CD4-positive, alpha-beta T cell treated with Interleukin-12 subunit alpha and Interleukin-12 subunit beta, for 1 hour (primary cell): ENCODE measurements at regions not wholly inside any gene's neighbourhood (a gene's known extent, or its start where the extent isn't known, plus 50 kb on each side); places are given as distances from the start of the nearest gene placed in this dataset.
"Not testable (repeated sequence)": the region's sequence is repeated elsewhere in the genome, so short reads cannot be mapped to it uniquely, and the experiment has no call there.

Experiments used
- DNase-seq: peaks from one replicate; pipeline ENCODE4 v3.0.0-alpha.2; 2020

GRCh38 chr14:83975841-83976770 is 1553.8 kb upstream of the FLRT2 start:
- DNase-seq = no peak

DNA sequence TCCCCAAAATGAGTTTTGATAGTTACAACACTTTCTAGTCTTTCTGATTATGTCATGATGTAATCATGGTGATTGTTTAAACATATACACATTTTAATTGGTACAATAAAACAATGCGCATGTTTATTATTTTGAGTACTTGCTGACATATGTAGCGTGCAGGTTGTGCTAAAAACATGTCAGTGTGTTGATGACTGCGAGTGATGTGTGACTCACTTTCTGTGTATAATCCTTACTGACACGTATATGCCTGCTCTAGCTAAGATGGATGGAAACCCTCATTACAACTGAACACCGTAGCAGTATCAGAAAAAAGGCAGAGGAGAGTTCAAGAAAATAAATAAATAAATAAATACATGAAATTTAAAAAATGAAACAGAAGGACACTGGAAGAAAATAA is 1552.4 kb upstream of the FLRT2 start:
- no peak for DNase-seq

DNA sequence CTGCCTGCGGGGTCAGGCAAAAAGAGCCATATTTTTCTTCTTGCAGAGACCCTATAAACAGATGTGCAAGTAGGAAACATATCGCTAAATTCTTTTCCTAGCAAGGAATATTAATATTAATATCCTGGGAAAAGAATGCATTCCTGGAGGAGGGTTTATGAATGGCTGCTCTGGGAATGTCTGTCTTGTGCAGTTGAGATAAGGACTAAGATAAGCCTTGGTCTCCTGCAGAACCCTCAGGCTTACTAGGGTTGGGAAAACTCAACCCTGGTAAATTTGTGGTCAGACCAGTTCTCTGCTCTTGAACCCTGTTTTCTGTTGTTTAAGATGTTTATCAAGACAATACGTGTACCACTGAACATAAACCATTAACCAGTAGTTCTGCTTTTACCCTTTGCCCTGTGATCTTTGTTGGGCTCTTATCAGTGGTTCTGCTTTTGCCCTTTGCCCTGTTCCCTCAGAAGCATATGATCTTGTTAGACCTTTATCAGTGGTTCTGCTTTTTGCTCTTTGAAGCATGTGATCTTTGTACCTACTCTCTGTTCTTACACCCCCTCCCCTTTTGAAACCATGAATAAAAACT is 1548.2 kb upstream of the FLRT2 start:
- not testable (repeated sequence) for DNase-seq

DNA sequence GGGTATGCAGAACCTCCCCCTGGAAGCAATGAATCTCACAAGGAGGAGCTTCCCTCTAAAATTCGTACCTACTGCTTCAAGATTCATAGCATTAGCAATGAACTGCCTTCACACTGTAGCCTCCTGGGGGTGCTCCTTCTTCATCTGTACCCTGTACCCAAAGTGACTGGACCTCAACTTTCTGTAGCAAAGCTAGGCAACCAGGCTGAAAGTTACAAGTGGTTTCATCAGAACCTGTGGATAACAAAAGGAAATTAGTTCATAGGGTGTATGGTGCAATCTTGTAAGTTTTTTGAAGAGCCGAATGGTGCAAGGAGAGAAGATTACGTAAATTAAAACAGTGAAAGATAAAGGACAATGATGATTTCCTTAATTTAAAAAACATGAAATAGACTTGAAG is 1541.7 kb upstream of the FLRT2 start:
- no peak for DNase-seq

DNA sequence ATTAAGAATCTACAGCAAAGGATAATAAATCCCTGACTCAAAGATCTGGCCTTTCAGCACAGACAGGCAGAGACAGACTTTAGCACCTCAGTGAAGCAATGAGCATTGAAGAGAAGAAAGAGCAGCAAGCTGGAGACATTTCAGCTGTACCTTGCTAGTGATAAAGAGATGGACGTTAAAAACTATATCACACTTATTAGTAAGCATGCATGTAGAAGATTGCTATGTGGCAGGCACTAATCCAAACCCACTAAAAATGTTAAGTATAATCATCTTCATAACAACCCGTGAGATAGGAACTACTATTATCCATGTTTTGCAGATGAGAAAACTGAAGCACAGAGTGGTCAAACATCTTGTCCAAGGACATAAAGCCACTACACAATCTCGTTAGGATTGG is 1538.3 kb upstream of the FLRT2 start:
- DNase-seq = no peak

GRCh38 chr14:83992857-83993256 is 1537.1 kb upstream of the FLRT2 start:
- no peak for DNase-seq

DNA sequence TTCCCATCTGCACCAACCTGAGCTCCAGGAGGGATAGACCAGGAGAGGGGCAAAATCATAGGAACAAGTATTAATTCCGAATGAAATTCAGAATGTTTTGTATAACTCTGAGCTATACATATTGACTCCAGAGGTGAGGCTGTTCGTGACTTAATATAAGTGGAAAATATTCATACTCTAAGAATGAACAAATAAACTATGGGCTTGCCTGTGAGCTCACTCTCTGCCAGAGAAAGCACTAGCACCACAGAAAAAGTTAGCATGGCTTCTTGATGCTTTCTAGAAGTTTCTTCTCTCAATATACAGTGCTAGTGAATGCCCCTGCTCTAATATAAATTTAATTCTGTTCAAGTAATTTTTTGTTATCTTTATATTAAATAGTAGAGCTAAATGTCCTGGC is 1536.4 kb upstream of the FLRT2 start:
- no peak for DNase-seq

- no peak for DNase-seq
Observed at GRCh38 chr14:83994020-83994419, 1535.9 kb upstream of the FLRT2 start.

GRCh38 chr14:84001023-84001422 is 1528.9 kb upstream of the FLRT2 start:
- no peak for DNase-seq

- DNase-seq = no peak
Observed at GRCh38 chr14:84003346-84003745, 1526.6 kb upstream of the FLRT2 start.

GRCh38 chr14:84006643-84007155 is 1523.2 kb upstream of the FLRT2 start:
- no peak for DNase-seq

DNA sequence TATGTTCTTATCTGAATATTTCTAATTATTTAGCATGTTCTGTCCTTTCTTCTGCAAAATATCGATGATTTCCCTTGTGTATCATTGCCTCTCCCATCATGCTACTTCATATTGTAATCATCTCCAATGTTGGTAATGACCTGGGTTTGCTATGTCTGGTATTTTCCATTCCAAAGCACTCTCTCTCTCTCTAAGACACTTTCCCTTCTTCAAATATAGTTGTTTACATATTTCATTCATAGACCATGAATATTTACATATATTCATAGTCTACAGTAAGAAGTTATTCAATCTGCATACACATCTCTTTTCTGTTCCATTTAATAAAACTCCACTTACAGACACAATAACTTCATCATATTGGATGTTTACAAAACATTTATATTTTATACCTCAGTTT is 1516.5 kb upstream of the FLRT2 start:
- no peak for DNase-seq

GRCh38 chr14:84017495-84017894 is 1512.4 kb upstream of the FLRT2 start:
- DNase-seq = no peak

GRCh38 chr14:84021433-84021832 is 1508.5 kb upstream of the FLRT2 start:
- DNase-seq = no peak

GRCh38 chr14:84024231-84024820 is 1505.6 kb upstream of the FLRT2 start:
- no peak for DNase-seq

DNA sequence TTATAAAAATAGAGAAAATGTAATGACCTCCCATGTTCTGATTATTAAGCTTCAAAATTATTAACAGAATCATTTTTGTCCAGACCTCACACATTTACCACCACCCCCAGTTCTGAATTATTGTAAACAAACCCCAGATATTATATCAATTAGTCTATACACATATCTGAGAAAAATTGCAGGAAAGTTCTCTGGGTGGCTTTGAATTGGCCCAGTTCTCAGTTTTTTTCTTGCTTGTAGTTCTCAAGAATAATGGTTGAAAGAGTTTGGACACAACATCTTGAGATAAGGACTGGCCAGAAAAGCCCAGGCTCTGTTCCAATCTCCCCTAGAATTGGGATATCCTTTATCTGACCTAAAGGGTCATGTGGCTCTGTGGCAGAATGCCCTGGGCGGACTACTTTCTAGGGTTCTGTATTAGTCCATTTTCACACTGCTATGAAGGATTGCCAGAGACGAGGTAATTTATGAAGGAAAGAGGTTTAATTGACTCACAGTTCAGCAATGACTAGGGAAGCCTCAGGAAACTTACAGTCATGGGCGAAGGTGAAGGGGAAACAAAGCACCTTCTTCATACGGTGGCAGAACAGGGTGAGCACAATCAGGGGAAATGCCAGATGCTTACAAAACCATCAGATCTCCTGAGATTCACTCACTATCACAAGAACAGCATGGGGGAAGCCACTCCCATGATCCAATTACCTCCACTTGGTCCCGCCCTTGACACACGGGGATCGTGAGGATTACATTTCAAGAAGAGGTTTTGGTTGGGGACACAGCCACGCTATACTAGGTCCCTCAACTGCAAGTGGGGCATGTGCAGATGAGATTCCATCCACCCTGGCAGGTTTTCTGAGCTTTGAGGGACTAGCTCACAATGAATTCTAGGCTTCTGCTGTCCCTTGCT is 1504.6 kb upstream of the FLRT2 start:
- DNase-seq = no peak

DNA sequence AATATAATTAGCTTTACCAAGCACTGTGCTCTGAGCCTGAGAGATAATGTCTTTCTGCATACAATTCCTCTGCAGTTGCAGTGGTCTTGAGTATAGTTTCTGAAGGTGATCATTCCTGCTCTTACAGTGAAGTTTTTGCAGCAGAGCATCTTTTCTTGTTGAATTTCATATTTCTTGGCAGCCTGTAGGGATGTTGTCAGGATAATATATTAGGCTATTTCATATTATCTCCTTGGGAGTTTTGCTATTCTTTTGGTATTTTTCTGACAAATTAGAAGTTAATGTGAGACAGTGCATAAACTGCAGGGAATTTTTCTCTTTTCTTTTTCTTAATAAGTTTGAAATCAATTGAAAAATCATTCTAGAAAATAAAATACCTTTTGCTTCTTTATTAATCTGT is 1502.6 kb upstream of the FLRT2 start:
- no peak for DNase-seq

- no peak for DNase-seq
Observed at GRCh38 chr14:84028080-84028604, 1501.8 kb upstream of the FLRT2 start.

- no peak for DNase-seq
Observed at GRCh38 chr14:84029246-84029645, 1500.7 kb upstream of the FLRT2 start.

- no peak for DNase-seq
Observed at GRCh38 chr14:84029720-84030119, 1500.2 kb upstream of the FLRT2 start.

DNA sequence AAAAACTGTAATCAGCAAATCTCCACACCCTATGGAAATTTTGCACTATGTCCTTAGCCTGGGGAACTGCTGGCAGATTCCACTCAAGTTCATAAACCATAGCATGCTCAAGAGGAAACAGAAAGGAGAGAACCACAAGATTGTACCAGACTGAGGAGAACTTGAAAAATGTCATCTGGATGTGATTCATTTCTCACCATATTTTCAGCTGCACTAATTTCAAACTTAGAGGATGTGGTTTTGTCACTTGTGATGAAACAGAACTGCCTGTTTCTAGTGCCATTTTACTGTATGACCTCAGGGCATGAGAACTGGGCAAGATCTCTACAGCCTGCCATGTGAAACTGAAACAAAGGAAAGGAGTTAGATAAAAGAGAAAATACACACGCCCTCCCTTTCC is 1493.1 kb upstream of the FLRT2 start:
- no peak for DNase-seq

GRCh38 chr14:84037593-84037992 is 1492.4 kb upstream of the FLRT2 start:
- no peak for DNase-seq

- no peak for DNase-seq
Observed at GRCh38 chr14:84040101-84040500, 1489.8 kb upstream of the FLRT2 start.
